ENCODE measurements at regions not wholly inside any gene's neighbourhood (a gene's known extent, or its start where the extent isn't known, plus 50 kb on each side); places are given as distances from the start of the nearest gene placed in this dataset.
"Not testable (repeated sequence)": the region's sequence is repeated elsewhere in the genome, so short reads cannot be mapped to it uniquely, and the experiment has no call there.

- no peak for TF ChIP-seq EZH2 (IDR thresholded peaks at IDR 0.05; ENCODE audit: borderline replicate concordance, low read depth, low read length, severe bottlenecking)
- TF ChIP-seq CTCF (IDR thresholded peaks at IDR 0.05; ENCODE audit: borderline replicate concordance, extremely low read depth, low read length, poor library complexity, severe bottlenecking), result no peak
- ATAC-seq (ENCODE audit: insufficient read depth, low read depth), result no peak
Observed at GRCh38 chr10:21122907-21123306, 225.8 kb upstream of the NEBL start.

DNA sequence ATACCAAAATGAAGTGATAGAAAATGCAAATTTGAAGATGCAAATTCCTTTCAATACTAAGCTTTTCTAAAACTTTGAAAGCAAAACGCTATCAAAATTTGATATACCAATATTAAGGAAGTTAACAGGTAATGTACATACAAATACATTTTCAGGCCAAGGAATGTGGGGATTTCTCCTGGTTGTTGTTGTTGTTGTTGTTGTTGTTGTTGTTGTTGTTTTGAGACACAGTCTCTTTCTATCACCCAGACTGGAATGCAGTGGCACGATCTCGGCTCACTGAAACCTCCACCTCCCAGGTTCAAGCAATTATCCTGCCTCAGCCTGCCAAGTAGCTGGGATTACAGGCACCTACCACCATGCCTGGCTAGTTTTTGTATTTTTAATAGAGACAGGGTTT, 224.7 kb upstream of the NEBL start:
- not testable (repeated sequence) for DNase-seq; H3K4me1 ChIP-seq (ENCODE audit: insufficient read depth, low read length); H3K79me2 ChIP-seq (ENCODE audit: insufficient read depth, low read length)

More at GRCh38 chr10:21122907-21123306, 225.8 kb upstream of the NEBL start:
- no peak overlapping the region for H2AFZ ChIP-seq (ENCODE audit: low read depth, low read length)
- no peaks in the 10 kb centered on the region for H3K79me2 ChIP-seq (ENCODE audit: insufficient read depth, low read length)
- H3K4me2 ChIP-seq (ENCODE audit: insufficient read depth, low read length), result no peak overlapping the region
- H3K27me3 ChIP-seq (ENCODE audit: insufficient read depth, low read length, poor library complexity), result no peaks in the 10 kb centered on the region
- H3K27ac ChIP-seq (ENCODE audit: low read length), result no peak overlapping the region
- H3K9me3 ChIP-seq (ENCODE audit: insufficient read depth, low read length, severe bottlenecking), result no peaks in the 10 kb centered on the region
- H3K36me3 ChIP-seq (ENCODE audit: insufficient read depth, low read length), result no peaks in the 10 kb centered on the region
- no peaks in the 10 kb centered on the region for H3K4me1 ChIP-seq (ENCODE audit: insufficient read depth, low read length)
- no peak for DNase-seq
- no peak overlapping the region for H3K9ac ChIP-seq (ENCODE audit: low read depth, low read length)
- no peaks in the 10 kb centered on the region for H4K20me1 ChIP-seq (ENCODE audit: insufficient read depth, low read length)
- H3K4me3 ChIP-seq (ENCODE audit: low read depth in 1 of 2, low read length in 2 of 2), result no peak overlapping the region

GRCh38 chr10:21114683-21115082, 217.6 kb upstream of the NEBL start:
- no peak overlapping the region for H3K4me3 ChIP-seq (ENCODE audit: low read depth in 1 of 2, low read length in 2 of 2)
- no peak overlapping the region for H2AFZ ChIP-seq (ENCODE audit: low read depth, low read length)
- no peaks in the 10 kb centered on the region for H4K20me1 ChIP-seq (ENCODE audit: insufficient read depth, low read length)
- no peaks in the 10 kb centered on the region for H3K9me3 ChIP-seq (ENCODE audit: insufficient read depth, low read length, severe bottlenecking)
- no peaks in the 10 kb centered on the region for H3K36me3 ChIP-seq (ENCODE audit: insufficient read depth, low read length)
- no peak overlapping the region for H3K4me2 ChIP-seq (ENCODE audit: insufficient read depth, low read length)
- no peaks in the 10 kb centered on the region for H3K4me1 ChIP-seq (ENCODE audit: insufficient read depth, low read length)
- H3K27me3 ChIP-seq (ENCODE audit: insufficient read depth, low read length, poor library complexity), result no peaks in the 10 kb centered on the region
- TF ChIP-seq CTCF (IDR thresholded peaks at IDR 0.05; ENCODE audit: borderline replicate concordance, extremely low read depth, low read length, poor library complexity, severe bottlenecking), result no peak
- no peak for TF ChIP-seq EZH2 (IDR thresholded peaks at IDR 0.05; ENCODE audit: borderline replicate concordance, low read depth, low read length, severe bottlenecking)
- no peak overlapping the region for H3K9ac ChIP-seq (ENCODE audit: low read depth, low read length)
- H3K79me2 ChIP-seq (ENCODE audit: insufficient read depth, low read length), result no peaks in the 10 kb centered on the region
- no peak overlapping the region for H3K27ac ChIP-seq (ENCODE audit: low read length)
- no peak for ATAC-seq (ENCODE audit: insufficient read depth, low read depth)
- no peak for DNase-seq

More for the DNA sequence above, 224.7 kb upstream of the NEBL start:
- H3K27ac ChIP-seq (ENCODE audit: low read length); H4K20me1 ChIP-seq (ENCODE audit: insufficient read depth, low read length); H3K36me3 ChIP-seq (ENCODE audit: insufficient read depth, low read length); H2AFZ ChIP-seq (ENCODE audit: low read depth, low read length); H3K9ac ChIP-seq (ENCODE audit: low read depth, low read length); ATAC-seq (ENCODE audit: insufficient read depth, low read depth); H3K9me3 ChIP-seq (ENCODE audit: insufficient read depth, low read length, severe bottlenecking); H3K27me3 ChIP-seq (ENCODE audit: insufficient read depth, low read length, poor library complexity); H3K4me2 ChIP-seq (ENCODE audit: insufficient read depth, low read length); H3K4me3 ChIP-seq (ENCODE audit: low read depth in 1 of 2, low read length in 2 of 2): not testable (repeated sequence)

DNA sequence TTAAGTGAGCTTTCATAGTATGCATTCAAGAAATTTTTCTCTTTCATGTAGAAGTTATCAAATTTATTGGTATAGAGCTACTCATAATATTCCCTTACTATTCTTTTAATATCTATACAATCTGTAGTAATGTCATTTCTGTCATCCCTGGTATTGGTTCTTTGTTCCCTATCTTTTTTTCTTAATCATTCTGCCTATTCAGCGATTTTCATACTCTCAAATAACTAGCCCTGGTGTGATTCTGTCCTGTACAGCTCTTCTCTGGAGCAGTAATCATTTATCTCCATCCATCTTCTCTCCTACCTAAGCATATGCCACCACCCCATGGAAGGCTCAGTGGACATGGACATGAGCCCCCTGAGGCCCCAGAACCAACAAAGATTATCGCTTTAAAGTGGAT, 213.2 kb upstream of the NEBL start:
- H3K27me3 ChIP-seq (ENCODE audit: insufficient read depth, low read length, poor library complexity), result no peaks in the 10 kb centered on the region
- H3K4me2 ChIP-seq (ENCODE audit: insufficient read depth, low read length), result no peak overlapping the region
- no peaks in the 10 kb centered on the region for H4K20me1 ChIP-seq (ENCODE audit: insufficient read depth, low read length)
- TF ChIP-seq EZH2 (IDR thresholded peaks at IDR 0.05; ENCODE audit: borderline replicate concordance, low read depth, low read length, severe bottlenecking), result no peak
- TF ChIP-seq CTCF (IDR thresholded peaks at IDR 0.05; ENCODE audit: borderline replicate concordance, extremely low read depth, low read length, poor library complexity, severe bottlenecking), result no peak
- H3K4me3 ChIP-seq (ENCODE audit: low read depth in 1 of 2, low read length in 2 of 2), result no peak overlapping the region
- H3K27ac ChIP-seq (ENCODE audit: low read length), result no peak overlapping the region
- H3K79me2 ChIP-seq (ENCODE audit: insufficient read depth, low read length), result no peaks in the 10 kb centered on the region
- ATAC-seq (ENCODE audit: insufficient read depth, low read depth) (no peak), DNase-seq (no peak)
- H3K4me1 ChIP-seq (ENCODE audit: insufficient read depth, low read length), result no peaks in the 10 kb centered on the region
- H2AFZ ChIP-seq (ENCODE audit: low read depth, low read length), result no peak overlapping the region
- no peak overlapping the region for H3K9ac ChIP-seq (ENCODE audit: low read depth, low read length)
- H3K36me3 ChIP-seq (ENCODE audit: insufficient read depth, low read length), result no peaks in the 10 kb centered on the region
- no peaks in the 10 kb centered on the region for H3K9me3 ChIP-seq (ENCODE audit: insufficient read depth, low read length, severe bottlenecking)

DNA sequence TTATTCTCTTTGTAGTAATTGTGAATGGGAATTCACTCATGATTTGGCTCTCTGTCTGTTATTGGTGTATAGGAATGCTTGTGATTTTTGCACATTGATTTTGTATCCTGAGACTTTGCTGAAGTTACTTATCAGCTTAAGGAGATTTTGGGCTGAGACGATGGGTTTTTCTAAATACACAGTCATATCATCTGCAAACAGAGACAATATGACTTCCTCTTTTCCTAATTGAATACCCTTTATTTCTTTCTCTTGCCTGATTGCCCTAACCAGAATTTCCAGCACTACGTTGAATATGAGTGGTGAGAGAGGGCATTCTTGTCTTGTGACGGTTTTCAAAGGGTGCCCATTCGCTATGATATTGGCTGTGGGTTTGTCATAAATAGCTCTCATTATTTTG, 209.8 kb upstream of the NEBL start:
- H4K20me1 ChIP-seq (ENCODE audit: insufficient read depth, low read length); H3K27ac ChIP-seq (ENCODE audit: low read length); H3K9me3 ChIP-seq (ENCODE audit: insufficient read depth, low read length, severe bottlenecking); H3K4me2 ChIP-seq (ENCODE audit: insufficient read depth, low read length); DNase-seq; H3K79me2 ChIP-seq (ENCODE audit: insufficient read depth, low read length); H2AFZ ChIP-seq (ENCODE audit: low read depth, low read length); H3K27me3 ChIP-seq (ENCODE audit: insufficient read depth, low read length, poor library complexity); ATAC-seq (ENCODE audit: insufficient read depth, low read depth); H3K9ac ChIP-seq (ENCODE audit: low read depth, low read length); H3K4me3 ChIP-seq (ENCODE audit: low read depth in 1 of 2, low read length in 2 of 2); H3K4me1 ChIP-seq (ENCODE audit: insufficient read depth, low read length); H3K36me3 ChIP-seq (ENCODE audit: insufficient read depth, low read length): not testable (repeated sequence)

DNA sequence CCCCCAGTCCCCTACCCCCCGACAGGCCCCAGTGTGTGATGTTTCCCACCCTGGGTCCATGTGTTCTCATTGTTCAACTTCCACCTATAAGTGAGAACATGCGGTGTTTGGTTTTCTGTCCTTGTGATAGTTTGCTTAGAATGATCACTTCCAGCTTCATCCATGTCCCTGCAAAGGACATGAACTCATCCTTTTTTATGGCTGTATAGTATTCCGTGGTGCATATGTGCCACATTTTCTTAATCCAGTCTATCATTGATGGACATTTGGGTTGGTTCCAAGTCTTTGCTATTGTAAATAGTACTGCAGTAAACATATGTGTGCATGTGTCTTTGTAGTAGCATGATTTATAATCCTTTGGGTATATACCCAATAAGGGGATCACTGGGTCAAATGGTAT, 208.2 kb upstream of the NEBL start:
- not testable (repeated sequence) for H3K79me2 ChIP-seq (ENCODE audit: insufficient read depth, low read length); H3K4me2 ChIP-seq (ENCODE audit: insufficient read depth, low read length); H3K9ac ChIP-seq (ENCODE audit: low read depth, low read length); H3K4me3 ChIP-seq (ENCODE audit: low read depth in 1 of 2, low read length in 2 of 2); H4K20me1 ChIP-seq (ENCODE audit: insufficient read depth, low read length); H3K36me3 ChIP-seq (ENCODE audit: insufficient read depth, low read length); H3K27me3 ChIP-seq (ENCODE audit: insufficient read depth, low read length, poor library complexity); ATAC-seq (ENCODE audit: insufficient read depth, low read depth); H3K4me1 ChIP-seq (ENCODE audit: insufficient read depth, low read length); H2AFZ ChIP-seq (ENCODE audit: low read depth, low read length); H3K27ac ChIP-seq (ENCODE audit: low read length); H3K9me3 ChIP-seq (ENCODE audit: insufficient read depth, low read length, severe bottlenecking); DNase-seq

All from DND-41 (cell line).